ENCODE measurements at regions not wholly inside any gene's neighbourhood (a gene's known extent, or its start where the extent isn't known, plus 50 kb on each side); places are given as distances from the start of the nearest gene placed in this dataset.
"Not testable (repeated sequence)": the region's sequence is repeated elsewhere in the genome, so short reads cannot be mapped to it uniquely, and the experiment has no call there.

DNA sequence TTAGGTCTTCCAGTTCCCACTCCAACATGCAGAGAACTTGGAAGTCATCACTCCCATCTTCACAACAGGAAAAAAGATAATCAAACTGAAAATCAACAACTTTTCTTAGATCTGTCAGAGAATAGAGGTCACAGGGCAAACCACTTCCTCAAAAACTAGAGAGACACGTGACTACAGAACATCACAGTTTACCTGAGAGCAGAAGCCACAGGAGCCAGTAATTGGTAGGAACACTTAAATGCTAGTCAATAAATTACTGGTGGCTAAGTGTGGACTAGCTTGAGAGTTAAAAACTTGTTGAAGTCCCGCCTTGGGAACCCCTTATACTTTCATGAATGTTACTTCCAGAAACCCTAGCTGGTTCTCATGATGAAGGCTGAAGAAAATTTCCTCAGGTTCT lies 81.1 kb downstream of the THSD1 start:
- DNase-seq: not testable (repeated sequence)

DNA sequence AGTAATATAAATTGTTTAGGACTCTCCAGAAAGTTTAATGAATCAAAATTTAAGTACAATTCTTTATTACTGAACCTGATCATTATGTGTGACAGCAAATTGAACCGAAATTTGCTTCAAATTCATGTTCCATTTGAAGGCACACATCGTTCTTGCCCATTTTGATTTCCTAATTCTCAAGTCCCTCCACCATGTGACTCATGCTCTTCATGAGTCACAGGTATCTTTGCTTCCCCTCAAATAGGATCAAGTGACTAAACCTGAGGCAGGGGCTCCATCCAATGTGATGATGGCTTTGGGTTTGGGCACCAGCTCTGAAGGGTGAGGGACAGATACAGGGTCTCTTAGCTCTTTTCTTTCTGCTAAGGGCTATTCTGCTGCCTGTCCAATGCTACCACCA lies 86.1 kb downstream of the THSD1 start:
- no peak for DNase-seq

DNA sequence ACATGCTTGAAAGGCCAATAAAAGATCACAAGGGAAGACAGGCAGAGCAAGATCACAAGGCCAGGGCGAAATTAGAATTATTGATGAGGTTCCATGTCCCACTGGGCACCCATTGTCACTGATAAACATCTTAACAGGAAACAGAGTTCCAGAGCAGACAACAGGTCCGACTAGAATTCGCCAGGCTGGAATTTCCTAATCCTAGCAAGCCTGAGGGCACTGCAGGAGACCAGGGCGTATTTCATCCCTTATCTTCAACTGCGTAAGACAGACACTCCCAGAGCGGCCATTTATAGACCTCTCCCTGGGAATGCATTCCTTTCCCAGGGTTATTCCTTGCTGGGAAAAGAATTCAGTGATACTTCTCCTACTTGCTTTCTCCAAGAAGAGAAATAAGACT lies 96.1 kb downstream of the THSD1 start:
- not testable (repeated sequence) for DNase-seq

DNA sequence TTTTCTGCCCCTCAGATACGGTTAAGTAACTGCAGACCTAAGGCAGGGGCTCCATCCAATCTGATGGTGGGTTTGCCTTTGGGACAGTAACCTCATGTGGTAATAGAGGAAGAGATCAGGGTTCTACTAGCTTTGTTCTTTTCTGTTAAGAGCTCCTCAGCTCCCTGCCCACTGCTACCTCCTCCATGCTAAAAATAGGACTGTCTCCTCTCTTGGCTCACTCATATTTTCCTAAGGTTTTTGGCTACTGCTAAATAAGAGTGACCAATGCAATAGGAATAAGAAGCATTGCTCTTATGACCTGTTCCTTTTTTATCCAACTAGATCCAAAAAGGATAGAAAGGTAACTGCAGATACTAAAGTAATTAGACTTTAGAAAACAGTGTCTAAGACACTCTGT lies 99.6 kb downstream of the THSD1 start:
- not testable (repeated sequence) for DNase-seq

DNA sequence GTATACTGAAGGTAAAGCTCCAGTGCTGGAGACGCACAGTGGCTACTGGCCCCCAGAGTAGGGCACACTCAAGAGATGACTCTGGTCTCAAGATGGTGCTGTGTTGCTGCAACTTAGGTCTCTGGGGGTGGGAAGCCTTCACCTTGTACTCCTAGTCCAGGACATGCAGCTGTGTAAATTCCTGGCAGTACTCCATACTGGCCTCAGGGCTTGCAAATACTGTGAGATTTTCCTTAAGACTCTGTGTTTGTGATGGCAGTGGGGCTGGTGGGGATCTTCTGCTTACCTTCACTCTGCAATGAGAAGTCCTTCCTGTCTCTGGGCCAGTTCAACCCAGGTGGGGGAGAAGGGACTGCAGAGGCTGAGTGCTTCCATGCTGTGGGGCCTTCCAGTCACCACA lies 102.9 kb downstream of the THSD1 start:
- DNase-seq: not testable (repeated sequence)

DNA sequence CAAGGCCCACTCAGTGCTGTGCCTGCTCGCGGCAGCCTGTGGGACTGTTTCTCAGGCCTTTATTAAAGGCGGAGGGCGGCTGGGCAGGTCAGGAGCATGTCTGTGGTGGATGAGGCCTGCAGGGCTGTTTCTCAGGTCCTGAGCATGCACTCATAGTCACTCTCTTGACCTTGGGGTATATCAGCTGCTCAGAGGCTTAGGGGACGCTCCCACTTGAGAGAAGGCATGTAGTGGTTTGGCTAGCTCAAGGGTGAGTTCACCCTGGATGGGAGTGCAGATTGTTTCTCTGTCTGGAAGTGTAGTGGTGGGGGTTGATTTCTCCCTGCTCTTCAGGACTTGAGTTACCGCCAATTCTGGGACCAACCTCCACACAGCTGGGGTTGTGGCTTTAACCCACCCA lies 103.3 kb downstream of the THSD1 start:
- not testable (repeated sequence) for DNase-seq

DNA sequence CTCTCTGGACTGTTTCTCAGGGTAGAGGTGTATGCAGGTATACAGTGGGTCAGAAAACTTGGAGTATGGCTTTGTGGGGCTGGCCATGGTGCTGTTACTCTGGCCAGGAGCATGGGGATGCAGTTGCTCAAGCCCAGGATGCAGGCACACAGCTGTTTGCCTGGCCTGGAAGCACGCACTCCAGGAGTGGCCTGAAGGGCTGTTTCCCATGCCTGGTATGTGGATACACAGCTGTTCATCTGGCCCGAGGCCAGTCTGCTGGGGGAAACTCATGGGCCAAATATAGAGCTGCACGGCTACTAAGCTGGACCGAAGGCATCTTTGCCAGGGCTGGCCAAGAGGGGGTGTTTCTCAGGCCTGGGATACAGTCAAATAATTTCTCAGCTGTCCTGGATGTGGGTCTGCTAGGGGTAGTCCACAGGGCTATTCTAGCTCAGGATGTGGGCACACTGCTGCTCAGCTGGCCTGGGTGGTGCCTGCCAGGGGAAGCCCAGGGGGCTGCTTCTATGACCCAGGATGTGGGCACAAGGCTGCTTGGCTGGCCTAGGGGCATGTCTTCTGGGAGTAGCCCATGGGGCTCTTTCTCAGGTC lies 104.1 kb downstream of the THSD1 start:
- not testable (repeated sequence) for DNase-seq

DNA sequence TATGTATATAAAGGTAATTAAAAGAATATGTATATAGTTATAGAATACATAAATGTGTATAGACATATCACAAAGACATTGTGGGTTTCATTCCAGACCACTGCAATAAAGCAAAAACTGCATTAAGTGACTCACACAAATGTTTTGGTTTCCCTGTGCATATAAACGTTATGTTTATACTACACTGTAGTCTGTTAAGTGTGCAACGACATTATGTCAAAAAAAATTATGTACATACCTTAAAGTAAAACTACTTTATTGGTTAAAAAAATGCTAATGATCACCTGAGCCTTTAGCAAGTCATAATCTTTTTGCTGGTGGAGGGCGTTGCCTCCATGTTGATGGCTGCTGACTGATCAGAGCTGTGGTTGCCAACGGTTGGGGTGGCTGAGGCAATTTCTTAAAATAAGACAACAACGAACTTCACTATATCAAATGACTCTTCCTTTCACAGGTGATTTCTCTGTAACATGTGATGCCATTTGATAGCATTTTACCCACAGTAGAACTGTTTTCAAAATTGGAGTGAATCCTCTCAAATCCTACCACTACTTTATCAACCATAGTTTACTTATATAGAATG lies 107.8 kb downstream of the THSD1 start:
- DNase-seq: not testable (repeated sequence)

DNA sequence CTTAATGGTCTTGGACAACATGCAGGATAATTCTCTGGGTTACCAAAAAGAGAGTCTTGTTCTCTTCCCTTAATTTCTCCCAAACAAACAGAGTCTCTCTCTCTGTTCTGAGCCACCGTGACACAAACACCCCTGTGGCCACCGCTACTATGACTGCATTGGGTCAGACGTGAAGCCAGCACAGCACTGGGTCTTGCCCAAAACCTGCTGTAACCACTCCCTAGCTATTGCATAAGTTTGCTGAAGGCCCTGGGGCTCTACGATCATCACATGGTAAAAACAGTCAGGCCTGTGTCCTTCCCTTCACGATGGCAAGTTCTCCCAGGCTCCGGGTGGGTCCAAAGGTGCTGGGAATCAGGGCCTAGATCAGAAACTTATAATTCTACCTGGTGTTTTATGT lies 117.1 kb downstream of the THSD1 start:
- DNase-seq: not testable (repeated sequence)

DNA sequence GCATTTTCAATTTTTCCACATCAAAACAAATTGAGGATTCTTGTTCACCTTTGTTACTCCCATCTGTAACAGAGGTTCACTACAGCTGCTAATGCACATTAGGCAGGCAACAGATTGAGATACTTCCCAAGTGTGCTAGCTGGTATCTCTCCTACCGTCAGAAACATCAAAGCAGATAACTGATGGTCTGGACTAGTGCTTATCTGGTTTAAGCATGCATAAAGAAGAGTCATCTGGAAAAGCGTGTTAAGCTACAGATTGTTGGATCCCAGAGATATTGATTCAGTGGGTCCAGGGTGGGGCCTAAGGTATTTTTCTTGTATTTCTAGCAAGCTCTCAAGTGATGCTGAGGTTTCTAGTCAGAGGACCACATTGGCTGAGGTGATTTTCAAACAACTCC lies 122.0 kb upstream of the NEK3 start:
- not testable (repeated sequence) for DNase-seq

DNA sequence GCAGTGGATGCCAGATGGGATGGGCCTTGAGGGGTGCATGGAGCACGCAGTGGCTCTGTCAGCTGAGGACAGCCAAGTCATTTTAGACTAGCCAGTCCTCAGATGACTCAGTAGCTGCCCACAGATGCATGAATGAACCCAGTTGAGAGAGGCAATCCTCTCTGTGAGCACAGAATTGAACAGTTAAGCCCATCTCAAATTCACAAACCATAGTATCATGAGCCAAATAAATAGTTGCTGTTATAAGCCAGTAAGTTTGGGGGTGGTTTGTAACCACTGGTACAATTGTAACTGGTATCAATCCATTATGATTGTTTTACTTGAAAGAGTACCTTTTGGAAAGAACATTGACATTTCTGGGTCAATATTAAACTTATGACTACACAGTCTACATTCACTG lies 120.0 kb upstream of the NEK3 start:
- not testable (repeated sequence) for DNase-seq

DNA sequence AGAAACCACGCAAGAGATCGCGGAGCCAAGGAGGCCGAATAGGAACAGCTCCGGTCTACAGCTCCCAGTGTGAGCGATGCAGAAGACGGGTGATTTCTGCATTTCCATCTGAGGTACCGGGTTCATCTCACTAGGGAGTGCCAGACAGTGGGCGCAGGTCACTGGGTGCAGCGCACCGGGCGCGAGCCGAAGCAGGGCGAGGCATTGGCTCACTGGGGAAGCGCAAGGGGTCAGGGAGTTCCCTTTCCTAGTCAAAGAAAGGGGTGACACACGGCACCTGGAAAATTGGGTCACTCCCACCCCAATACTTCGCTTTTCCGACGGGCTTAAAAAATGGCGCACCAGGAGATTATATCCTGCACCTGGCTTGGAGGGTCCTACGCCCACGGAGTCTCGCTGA lies 94.9 kb upstream of the NEK3 start:
- DNase-seq: not testable (repeated sequence)

DNA sequence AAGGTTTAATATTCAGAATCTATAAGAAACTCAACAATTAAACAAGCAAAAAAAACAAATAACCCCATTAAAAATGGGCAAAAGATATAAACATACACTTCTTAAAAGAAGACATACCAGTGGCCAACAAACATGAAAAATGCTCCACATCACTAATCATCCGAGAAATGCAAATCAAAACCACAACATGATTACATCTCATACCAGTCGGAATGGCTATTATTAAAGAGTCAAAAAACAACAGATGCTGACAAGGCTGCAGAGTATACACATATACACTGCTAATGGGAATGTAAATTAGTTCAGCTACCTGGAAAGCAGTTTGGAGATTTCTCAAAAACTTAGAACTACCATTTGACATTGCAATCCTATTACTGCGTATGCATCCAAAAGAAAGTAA lies 81.4 kb upstream of the NEK3 start:
- not testable (repeated sequence) for DNase-seq

GRCh38 chr13:52235900-52236595 lies 76.7 kb upstream of the NEK3 start:
- peak; percentile 92 for DNase-seq

- not testable (repeated sequence) for DNase-seq
These were observed 75.5 kb upstream of the NEK3 start for GRCh38 chr13:52234928-52235327.

- DNase-seq: not testable (repeated sequence)
These were observed 63.7 kb upstream of the NEK3 start for GRCh38 chr13:52223063-52223462.

DNA sequence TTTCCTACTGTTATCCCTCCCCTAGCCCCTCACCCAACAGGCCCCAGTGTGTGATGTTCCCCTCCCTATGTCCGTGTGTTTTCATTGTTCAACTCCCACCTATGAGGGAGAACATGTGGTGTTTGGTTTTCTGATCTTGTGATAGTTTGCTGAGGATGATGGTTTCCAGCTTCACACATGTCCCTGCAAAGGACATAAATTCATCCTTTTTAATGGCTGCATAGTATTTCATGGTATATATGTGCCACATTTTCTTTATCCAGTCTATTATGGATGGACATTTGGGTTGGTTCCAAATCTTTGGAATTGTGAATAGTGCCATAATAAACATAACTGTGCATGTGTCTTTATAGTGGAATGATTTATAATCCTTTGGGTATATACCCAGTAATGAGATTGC lies 54.5 kb upstream of the NEK3 start:
- not testable (repeated sequence) for DNase-seq

DNA sequence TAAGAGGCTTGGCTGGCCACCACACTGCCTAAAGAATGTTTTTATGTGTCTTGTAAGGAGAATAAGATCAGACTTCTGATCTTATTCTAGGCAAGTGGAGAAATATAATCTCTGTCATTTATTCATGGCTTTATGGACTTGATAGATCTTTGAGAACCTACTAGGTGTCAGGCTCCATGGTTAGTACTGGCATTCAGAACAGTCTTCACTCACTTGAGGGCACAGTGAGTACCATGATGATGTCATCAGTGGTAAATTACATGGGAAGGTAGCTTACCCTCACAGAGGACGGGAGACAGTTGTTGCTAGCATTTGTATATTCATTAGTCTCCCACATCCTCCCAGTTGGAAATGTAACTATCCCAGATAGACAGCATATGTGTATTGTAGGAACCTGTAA lies 53.5 kb upstream of the NEK3 start:
- not testable (repeated sequence) for DNase-seq

GRCh38 chr13:52211416-52211776 lies 52.0 kb upstream of the NEK3 start:
- not testable (repeated sequence) for DNase-seq

DNA sequence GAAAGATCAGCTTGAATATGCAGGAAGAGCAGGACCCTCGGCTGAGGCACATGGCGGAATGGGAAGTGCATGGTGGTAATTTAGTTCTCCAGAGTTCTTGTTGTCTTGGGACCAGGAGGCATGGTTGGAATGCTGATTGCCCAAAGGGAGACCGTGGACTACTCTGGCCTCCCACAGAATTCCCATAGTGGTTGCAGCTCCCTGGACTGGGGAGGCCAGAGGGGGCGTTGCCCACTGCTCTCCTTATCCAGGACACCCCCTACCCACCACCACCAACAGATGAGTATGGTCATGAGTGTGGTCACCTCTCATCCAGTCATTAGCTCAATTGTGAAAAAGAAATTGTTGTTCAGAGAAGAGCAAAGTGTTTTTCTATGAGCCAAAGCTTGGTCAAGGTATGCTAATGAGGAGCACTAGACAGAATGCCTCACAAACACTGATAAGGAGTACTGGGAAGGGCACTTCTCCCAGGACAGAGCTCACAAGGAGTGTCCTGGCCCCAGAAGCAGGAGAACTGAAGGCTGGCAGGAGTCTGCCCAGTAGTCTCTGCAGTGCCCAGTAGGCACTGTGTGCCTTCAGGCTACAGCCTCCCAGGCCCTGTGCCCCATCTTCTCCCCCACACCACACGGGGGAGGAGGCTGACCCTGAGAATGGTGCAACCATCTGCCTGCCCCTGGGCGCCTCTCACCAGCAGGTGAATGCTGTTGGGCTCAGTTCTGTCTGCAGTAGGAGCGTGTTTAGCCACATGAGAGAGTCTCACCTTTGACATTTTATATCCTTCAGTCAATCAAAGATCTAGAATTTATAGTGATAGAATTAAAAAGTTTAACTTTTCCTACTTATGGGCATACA lies 51.4 kb upstream of the NEK3 start:
- not testable (repeated sequence) for DNase-seq
